Neural crest cell (in vitro differentiated cells): ENCODE measurements at regions not wholly inside any gene's neighbourhood (a gene's known extent, or its start where the extent isn't known, plus 50 kb on each side); places are given as distances from the start of the nearest gene placed in this dataset.
"Not testable (repeated sequence)": the region's sequence is repeated elsewhere in the genome, so short reads cannot be mapped to it uniquely, and the experiment has no call there.

Experiments
- DNase-seq: peaks from one replicate; pipeline ENCODE4 v3.0.0; 2021; ENCODE audit warnings: low read depth, mixed read lengths, low spot score
- H3K27ac Mint-ChIP-seq: one replicate; pipeline ENCODE4 v1.8.0; 2021; ENCODE audit warnings: mild to moderate bottlenecking, mixed read lengths; ENCODE audit not compliant: unreplicated experiment
- H3K27me3 Mint-ChIP-seq: 2 replicates; pipeline ENCODE4 v1.8.0; 2021; ENCODE audit warnings: low read depth, mild to moderate bottlenecking, mixed read lengths
- H3K36me3 Mint-ChIP-seq: 2 replicates; pipeline ENCODE4 v1.8.0; 2021; ENCODE audit warnings: low read depth, mild to moderate bottlenecking, mixed read lengths
- H3K4me1 Mint-ChIP-seq: 2 replicates; pipeline ENCODE4 v1.8.0; 2021; ENCODE audit warnings: mixed read lengths
- H3K4me3 Mint-ChIP-seq: one replicate; pipeline ENCODE4 v1.8.0; 2021; ENCODE audit warnings: mild to moderate bottlenecking, mixed read lengths
- H3K9me3 Mint-ChIP-seq: 2 replicates; pipeline ENCODE4 v1.8.0; 2021; ENCODE audit warnings: mixed read lengths
- TF ChIP-seq, protein P1 (sequence below): fragments of 200-600 bp; sonication (generic); conservative IDR thresholded peaks from 2 replicates; pipeline ENCODE4 v1.5.0; 2021; ENCODE audit warnings: antibody characterized with exemption, mild to moderate bottlenecking

DNA sequence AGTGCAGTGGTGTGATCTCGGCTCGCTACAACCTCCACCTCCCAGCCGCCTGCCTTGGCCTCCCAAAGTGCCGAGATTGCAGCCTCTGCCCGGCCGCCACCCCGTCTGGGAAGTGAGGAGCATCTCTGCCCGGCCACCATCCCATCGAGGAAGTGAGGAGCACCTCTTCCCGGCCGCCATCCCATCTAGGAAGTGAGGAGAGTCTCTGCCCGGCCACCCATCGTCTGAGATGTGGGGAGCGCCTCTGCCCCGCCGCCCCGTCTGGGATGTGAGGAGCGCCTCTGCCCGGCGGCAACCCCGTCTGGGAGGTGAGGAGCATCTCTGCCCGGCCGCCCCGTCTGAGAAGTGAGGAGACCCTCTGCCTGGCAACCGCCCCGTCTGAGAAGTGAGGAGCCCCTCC lies 88.5 kb upstream of the DCAF12L1 start:
- not testable (repeated sequence) for H3K4me3 Mint-ChIP-seq, H3K9me3 Mint-ChIP-seq, H3K36me3 Mint-ChIP-seq, H3K27me3 Mint-ChIP-seq, H3K4me1 Mint-ChIP-seq, DNase-seq, H3K27ac Mint-ChIP-seq

DNA sequence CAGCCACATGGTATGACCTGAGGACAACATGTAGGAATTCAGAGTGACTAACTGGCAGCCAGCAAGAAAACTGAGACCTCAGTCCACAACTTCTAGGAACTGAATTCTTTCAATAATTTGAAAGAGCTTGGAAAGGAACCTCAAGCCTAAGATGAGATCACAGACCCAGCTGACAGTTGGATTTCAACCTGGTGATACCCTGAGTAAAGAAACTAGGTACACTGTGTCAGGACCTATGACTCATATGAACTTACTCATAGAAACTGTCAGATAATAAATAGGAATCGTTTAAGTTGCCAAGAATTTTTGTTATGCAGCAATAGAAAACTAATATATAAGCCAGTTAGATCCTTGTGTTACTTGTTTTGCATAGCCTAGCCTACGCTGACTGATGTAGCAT lies 102.4 kb upstream of the DCAF12L1 start:
- TF ChIP-seq, protein P1, sequence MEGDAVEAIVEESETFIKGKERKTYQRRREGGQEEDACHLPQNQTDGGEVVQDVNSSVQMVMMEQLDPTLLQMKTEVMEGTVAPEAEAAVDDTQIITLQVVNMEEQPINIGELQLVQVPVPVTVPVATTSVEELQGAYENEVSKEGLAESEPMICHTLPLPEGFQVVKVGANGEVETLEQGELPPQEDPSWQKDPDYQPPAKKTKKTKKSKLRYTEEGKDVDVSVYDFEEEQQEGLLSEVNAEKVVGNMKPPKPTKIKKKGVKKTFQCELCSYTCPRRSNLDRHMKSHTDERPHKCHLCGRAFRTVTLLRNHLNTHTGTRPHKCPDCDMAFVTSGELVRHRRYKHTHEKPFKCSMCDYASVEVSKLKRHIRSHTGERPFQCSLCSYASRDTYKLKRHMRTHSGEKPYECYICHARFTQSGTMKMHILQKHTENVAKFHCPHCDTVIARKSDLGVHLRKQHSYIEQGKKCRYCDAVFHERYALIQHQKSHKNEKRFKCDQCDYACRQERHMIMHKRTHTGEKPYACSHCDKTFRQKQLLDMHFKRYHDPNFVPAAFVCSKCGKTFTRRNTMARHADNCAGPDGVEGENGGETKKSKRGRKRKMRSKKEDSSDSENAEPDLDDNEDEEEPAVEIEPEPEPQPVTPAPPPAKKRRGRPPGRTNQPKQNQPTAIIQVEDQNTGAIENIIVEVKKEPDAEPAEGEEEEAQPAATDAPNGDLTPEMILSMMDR: no peak
- Mint-ChIP-seq H3K27me3 (no peaks in the 10 kb centered on the region), H3K27ac (no peak overlapping the region), H3K9me3 (peaks cover 2% of the 10 kb centered on the region), H3K4me1 (no peaks in the 10 kb centered on the region), H3K36me3 (no peaks in the 10 kb centered on the region), H3K4me3 (no peak overlapping the region)
- no peak for DNase-seq

DNA sequence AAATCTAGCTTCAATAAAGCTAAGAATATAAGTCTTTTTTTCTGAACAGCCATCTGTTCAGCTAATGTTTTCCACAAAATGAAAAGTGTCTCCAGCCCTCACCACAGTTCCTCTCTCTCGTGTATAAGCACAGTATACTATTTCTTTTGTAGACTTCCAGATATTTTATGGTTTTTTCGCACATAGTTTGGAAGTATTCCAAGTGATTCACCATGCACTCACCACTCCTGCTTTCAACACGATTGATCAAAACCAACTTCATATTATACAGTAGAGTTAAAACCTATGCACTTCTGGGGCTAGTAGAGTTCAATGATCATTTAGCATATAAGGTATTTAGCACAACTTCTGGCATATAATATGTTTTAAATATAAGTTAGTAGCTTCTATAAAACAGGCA lies 105.8 kb upstream of the DCAF12L1 start:
- Mint-ChIP-seq H3K27me3 (no peaks in the 10 kb centered on the region), H3K36me3 (no peaks in the 10 kb centered on the region), H3K27ac (no peak overlapping the region), H3K4me1 (no peaks in the 10 kb centered on the region), H3K4me3 (no peak overlapping the region), H3K9me3 (peaks cover 2% of the 10 kb centered on the region)
- DNase-seq: no peak
- TF ChIP-seq, protein P1: no peak

DNA sequence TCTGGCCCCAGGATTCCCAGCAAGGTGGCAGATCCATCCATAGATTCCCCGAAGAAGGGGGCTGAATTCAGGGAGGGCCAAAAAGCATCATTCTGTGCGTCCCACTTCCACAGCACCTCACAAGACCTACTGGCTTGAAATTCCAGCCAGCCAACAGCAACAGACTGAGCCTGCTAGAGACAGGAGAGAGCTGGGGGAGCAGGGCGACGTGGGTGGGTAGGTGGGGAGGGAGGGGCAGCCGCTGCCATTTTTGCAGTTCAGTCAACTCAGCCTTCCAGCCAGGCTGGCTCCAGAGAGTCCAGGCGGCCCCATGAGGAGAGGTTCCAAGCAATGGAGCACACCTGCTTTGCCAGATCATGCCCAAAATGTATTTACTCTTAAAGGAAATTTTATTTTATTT lies 117.6 kb upstream of the DCAF12L1 start:
- no peak overlapping the region for H3K4me3 Mint-ChIP-seq
- H3K4me1 Mint-ChIP-seq: no peaks in the 10 kb centered on the region
- no peak overlapping the region for H3K27ac Mint-ChIP-seq
- H3K36me3 Mint-ChIP-seq: peaks cover 15% of the 10 kb centered on the region
- H3K27me3 Mint-ChIP-seq: no peaks in the 10 kb centered on the region
- H3K9me3 Mint-ChIP-seq: peaks cover 15% of the 10 kb centered on the region
- DNase-seq: no peak
- TF ChIP-seq, protein P1: no peak

DNA sequence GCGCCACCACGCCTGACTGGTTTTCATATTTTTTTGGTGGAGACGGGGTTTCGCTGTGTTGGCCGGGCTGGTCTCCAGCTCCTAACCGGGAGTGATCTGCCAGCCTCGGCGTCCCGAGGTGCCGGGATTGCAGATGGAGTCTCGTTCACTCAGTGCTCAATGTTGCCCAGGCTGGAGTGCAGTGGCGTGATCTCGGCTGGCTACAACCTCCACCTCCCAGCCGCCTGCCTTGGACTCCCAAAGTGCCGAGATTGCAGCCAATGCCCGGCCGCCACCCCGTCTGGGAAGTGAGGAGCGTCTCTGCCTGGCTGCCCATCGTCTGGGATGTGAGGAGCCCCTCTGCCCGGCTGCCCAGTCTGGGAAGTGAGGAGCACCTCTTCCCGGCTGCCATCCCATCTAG lies 120.8 kb upstream of the DCAF12L1 start:
- H3K4me3 Mint-ChIP-seq, H3K27me3 Mint-ChIP-seq, H3K4me1 Mint-ChIP-seq, H3K27ac Mint-ChIP-seq, DNase-seq: not testable (repeated sequence)
- Mint-ChIP-seq H3K36me3 (peaks cover 16% of the 10 kb centered on the region), H3K9me3 (peaks cover 24% of the 10 kb centered on the region)

DNA sequence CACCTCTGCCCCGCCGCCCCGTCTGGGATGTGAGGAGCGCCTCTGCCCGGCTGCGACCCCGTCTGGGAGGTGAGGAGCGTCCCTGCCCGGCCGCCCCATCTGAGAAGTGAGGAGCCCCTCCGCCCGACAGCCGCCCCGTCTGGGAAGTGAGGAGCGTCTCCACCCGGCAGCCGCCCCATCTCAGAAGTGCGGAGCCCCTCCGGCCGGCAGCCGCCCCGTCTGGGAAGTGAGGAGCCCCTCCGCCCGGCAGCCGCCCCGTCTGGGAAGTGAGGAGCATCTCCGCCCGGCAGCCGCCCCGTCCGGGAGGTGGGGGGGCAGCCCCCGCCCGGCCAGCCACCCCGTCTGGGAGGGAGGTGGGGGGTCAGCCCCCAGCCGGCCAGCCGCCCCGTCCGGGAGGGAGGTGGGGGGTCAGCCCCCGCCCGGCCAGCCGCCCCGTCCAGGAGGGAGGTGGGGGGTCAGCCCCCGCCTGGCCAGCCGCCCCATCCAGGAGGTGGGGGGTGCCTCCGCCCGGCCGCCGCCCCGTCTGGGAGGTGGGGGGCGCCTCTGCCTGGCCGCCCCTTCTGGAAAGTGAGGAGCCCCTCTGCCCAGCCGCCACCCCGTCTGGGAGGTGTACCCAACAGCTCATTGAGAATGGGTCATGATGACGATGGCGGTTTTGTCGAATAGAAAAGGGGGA lies 121.3 kb upstream of the DCAF12L1 start:
- H3K27me3 Mint-ChIP-seq, H3K4me3 Mint-ChIP-seq, DNase-seq, H3K27ac Mint-ChIP-seq, H3K4me1 Mint-ChIP-seq: not testable (repeated sequence)
- H3K36me3 Mint-ChIP-seq: peaks cover 16% of the 10 kb centered on the region
- H3K9me3 Mint-ChIP-seq: peaks cover 25% of the 10 kb centered on the region

DNA sequence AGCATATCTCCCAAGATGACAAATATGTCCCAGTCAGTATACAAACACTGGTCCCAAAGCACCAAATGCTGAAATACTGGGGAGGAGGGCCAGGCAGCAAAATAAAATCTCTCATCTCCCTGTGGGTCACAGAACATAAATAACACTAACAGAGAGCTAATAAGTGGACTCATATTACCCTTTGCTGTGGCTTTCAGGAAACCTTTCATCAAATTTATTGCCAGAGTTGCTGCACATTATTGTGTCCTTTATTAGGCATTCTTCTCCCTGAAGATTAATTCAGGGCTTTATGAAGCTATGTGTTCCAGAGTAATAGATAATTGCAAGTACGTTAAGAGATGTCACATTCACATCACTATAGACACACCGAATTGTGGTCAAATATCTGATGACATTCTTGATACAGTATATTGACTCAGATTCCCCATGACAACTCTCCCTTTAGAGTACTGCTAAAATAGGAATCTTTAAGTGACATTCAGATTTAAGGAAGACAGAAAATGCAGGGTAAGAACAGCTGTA lies 124.1 kb upstream of the PRR32 start:
- TF ChIP-seq, protein P1: no peak
- Mint-ChIP-seq H3K27ac (no peak overlapping the region), H3K36me3 (no peaks in the 10 kb centered on the region), H3K4me3 (no peak overlapping the region), H3K9me3 (peaks cover 3% of the 10 kb centered on the region), H3K27me3 (no peaks in the 10 kb centered on the region), H3K4me1 (no peaks in the 10 kb centered on the region)
- no peak for DNase-seq
